Body of pancreas (tissue), 4 donors: ENCODE measurements at regions not wholly inside any gene's neighbourhood (a gene's known extent, or its start where the extent isn't known, plus 50 kb on each side); places are given as distances from the start of the nearest gene placed in this dataset.

Experiments used
- CTCF ChIP-seq, 7 experiments: fragments of 450-650 bp in 4 of 7; fragments of 200-600 bp in 3 of 7; sonication (generic) in 3 of 7; IDR thresholded peaks; one replicate each; pipeline ENCODE4 v1.5.1; 2016 to 2019; ENCODE audit warnings: antibody characterized with exemption in 7 of 7
- POLR2A ChIP-seq, 3 donors: fragments of 450-650 bp; IDR thresholded peaks; one replicate each; pipeline ENCODE4 v1.6.1; 2016; ENCODE audit warnings: antibody characterized with exemption in 3 of 3, mild to moderate bottlenecking in 2 of 3

- TF ChIP-seq CTCF (IDR thresholded peaks at IDR 0.05) (no peak), POLR2A (IDR thresholded peaks at IDR 0.05) (no peak)
Observed at GRCh38 chr1:216997069-216997468, 273.8 kb upstream of the ESRRG start.
